Breast epithelium (tissue), 3 donors: ENCODE measurements at regions not wholly inside any gene's neighbourhood (a gene's known extent, or its start where the extent isn't known, plus 50 kb on each side); places are given as distances from the start of the nearest gene placed in this dataset.

Experiments used
- POLR2A ChIP-seq: fragments of 450-650 bp; IDR thresholded peaks from one replicate; pipeline ENCODE4 v1.6.1; 2016; ENCODE audit warnings: antibody characterized with exemption, mild to moderate bottlenecking, moderate library complexity
- POLR2AphosphoS5 ChIP-seq, 3 donors: sonication (generic); formaldehyde crosslinking; IDR thresholded peaks; one replicate each; pipeline ENCODE4 v1.6.1; 2017; ENCODE audit warnings: antibody characterized with exemption in 3 of 3
- TF ChIP-seq, protein P1 (sequence below), 3 donors: fragments of 450-650 bp; IDR thresholded peaks; one replicate each; pipeline ENCODE4 v1.5.1; 2016 to 2017; ENCODE audit warnings: antibody characterized with exemption in 3 of 3, mild to moderate bottlenecking in 3 of 3, moderate library complexity in 3 of 3

DNA sequence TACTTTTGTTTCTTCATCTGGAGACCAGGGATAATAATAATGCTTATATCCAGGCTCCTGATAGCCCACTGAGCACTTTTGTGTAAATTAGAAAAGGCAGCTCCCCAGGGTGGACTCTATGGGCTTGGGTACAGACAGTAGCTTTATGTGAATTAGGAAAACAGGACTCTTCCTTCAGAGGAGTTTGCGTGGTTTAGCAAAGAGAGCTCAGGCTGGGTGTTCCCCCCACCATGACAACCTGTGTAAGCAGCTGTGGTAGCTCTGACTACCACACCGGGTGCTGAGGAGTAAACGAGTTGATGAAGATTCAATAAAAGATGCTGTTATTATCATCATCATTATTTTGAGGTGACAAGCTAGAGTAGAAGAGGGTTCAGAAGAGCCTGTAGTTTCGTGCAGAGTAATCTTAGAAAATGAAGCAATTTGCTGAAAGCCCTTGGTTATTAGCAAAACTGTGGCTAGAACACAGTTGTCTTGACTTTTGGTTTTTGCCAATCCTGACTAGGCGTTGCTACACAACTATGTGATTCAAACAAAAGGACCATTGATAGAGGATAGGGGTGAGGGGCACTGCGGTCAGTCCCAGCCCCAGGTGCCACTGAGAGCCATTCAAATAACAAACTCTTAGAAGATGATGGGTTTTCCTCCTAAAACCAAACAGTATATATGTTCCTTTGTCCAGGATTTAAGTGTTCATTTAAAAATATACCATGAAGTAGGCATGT, 60.6 kb upstream of the LIMCH1 start:
- TF ChIP-seq, protein P1, sequence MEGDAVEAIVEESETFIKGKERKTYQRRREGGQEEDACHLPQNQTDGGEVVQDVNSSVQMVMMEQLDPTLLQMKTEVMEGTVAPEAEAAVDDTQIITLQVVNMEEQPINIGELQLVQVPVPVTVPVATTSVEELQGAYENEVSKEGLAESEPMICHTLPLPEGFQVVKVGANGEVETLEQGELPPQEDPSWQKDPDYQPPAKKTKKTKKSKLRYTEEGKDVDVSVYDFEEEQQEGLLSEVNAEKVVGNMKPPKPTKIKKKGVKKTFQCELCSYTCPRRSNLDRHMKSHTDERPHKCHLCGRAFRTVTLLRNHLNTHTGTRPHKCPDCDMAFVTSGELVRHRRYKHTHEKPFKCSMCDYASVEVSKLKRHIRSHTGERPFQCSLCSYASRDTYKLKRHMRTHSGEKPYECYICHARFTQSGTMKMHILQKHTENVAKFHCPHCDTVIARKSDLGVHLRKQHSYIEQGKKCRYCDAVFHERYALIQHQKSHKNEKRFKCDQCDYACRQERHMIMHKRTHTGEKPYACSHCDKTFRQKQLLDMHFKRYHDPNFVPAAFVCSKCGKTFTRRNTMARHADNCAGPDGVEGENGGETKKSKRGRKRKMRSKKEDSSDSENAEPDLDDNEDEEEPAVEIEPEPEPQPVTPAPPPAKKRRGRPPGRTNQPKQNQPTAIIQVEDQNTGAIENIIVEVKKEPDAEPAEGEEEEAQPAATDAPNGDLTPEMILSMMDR (IDR thresholded peaks at IDR 0.05): no peak
- TF ChIP-seq POLR2AphosphoS5 (IDR thresholded peaks at IDR 0.05): no peak
- TF ChIP-seq POLR2A: no peak
